ENCODE measurements at regions not wholly inside any gene's neighbourhood (a gene's known extent, or its start where the extent isn't known, plus 50 kb on each side); places are given as distances from the start of the nearest gene placed in this dataset.

GRCh38 chr2:122389694-122390093 lies 634.2 kb downstream of the TSN start:
- peak in 35 of 51 donors; percentile 2 to 75 (median 16) for DNase-seq

GRCh38 chr2:122390406-122390805 lies 635.0 kb downstream of the TSN start:
- DNase-seq = no peak

GRCh38 chr2:122391726-122392125 lies 636.3 kb downstream of the TSN start:
- DNase-seq = no peak

- DNase-seq = no peak
Measured at GRCh38 chr2:122395687-122396086, 640.2 kb downstream of the TSN start.

- no peak for DNase-seq
Measured at GRCh38 chr2:122411231-122411630, 655.8 kb downstream of the TSN start.

- DNase-seq = no peak
Measured at GRCh38 chr2:122412360-122412759, 656.9 kb downstream of the TSN start.

- no peak for DNase-seq
Measured at GRCh38 chr2:122414902-122415301, 659.5 kb downstream of the TSN start.

- no peak for DNase-seq
Measured at GRCh38 chr2:122417114-122417513, 661.7 kb downstream of the TSN start.

- no peak for DNase-seq
Measured at GRCh38 chr2:122421775-122422174, 666.3 kb downstream of the TSN start.

- DNase-seq = no peak
Measured at GRCh38 chr2:122422384-122422991, 667.0 kb downstream of the TSN start.

- DNase-seq = no peak
Measured at GRCh38 chr2:122423934-122424333, 668.5 kb downstream of the TSN start.

- DNase-seq = no peak
Measured at GRCh38 chr2:122433123-122433754, 677.8 kb downstream of the TSN start.

GRCh38 chr2:122445003-122445402 lies 689.6 kb downstream of the TSN start:
- no peak for DNase-seq

- no peak for DNase-seq
Measured at GRCh38 chr2:122446761-122447160, 691.3 kb downstream of the TSN start.

- no peak for DNase-seq
Measured at GRCh38 chr2:122447237-122447636, 691.8 kb downstream of the TSN start.

GRCh38 chr2:122451040-122451439 lies 695.6 kb downstream of the TSN start:
- peak in 1 of 51 donors; percentile 14 for DNase-seq

GRCh38 chr2:122451697-122452096 lies 696.2 kb downstream of the TSN start:
- no peak for DNase-seq

GRCh38 chr2:122469147-122469546 lies 713.7 kb downstream of the TSN start:
- DNase-seq = no peak

- no peak for DNase-seq
Measured at GRCh38 chr2:122471753-122472152, 716.3 kb downstream of the TSN start.

- DNase-seq = no peak
Measured at GRCh38 chr2:122478117-122478516, 722.7 kb downstream of the TSN start.

GRCh38 chr2:122478771-122479170 lies 723.3 kb downstream of the TSN start:
- DNase-seq = no peak

GRCh38 chr2:122480501-122481243 lies 725.2 kb downstream of the TSN start:
- DNase-seq = no peak

- no peak for DNase-seq
Measured at GRCh38 chr2:122481244-122481622, 725.8 kb downstream of the TSN start.
